Esophagus muscularis mucosa (tissue), 4 donors: ENCODE measurements at regions not wholly inside any gene's neighbourhood (a gene's known extent, or its start where the extent isn't known, plus 50 kb on each side); places are given as distances from the start of the nearest gene placed in this dataset.

Experiments used
- DNase-seq: peaks from one replicate; pipeline ENCODE4 v3.0.0-alpha.2; 2017; ENCODE audit errors: extremely low spot score
- H3K27ac ChIP-seq, 4 donors: fragments of 200-600 bp; sonication (generic); replicated peaks in 1 of 4; 1 replicate in 3 of 4; 2 replicates in 1 of 4; pipeline ENCODE4 v1.5.1; 2016 to 2019; ENCODE audit warnings: mild to moderate bottlenecking in 1 of 4
- H3K27me3 ChIP-seq, 4 donors: fragments of 200-600 bp; sonication (generic); one replicate each; pipeline versions ENCODE4 v1.5.1 to v1.6.0; 2016 to 2019
- H3K36me3 ChIP-seq, 4 donors: fragments of 200-600 bp; sonication (generic); one replicate each; pipeline ENCODE4 v1.5.1; 2016 to 2019
- H3K4me1 ChIP-seq, 4 donors: fragments of 200-600 bp; sonication (generic); one replicate each; pipeline ENCODE4 v1.5.1; 2016 to 2019
- H3K4me3 ChIP-seq, 4 donors: fragments of 200-600 bp; sonication (generic); 1 replicate in 2 of 4; 2 replicates in 2 of 4; pipeline ENCODE4 v1.5.1; 2016 to 2019; ENCODE audit warnings: mild to moderate bottlenecking in 4 of 4, moderate library complexity in 1 of 4
- H3K9me3 ChIP-seq, 4 donors: fragments of 200-600 bp; sonication (generic); 1 replicate in 3 of 4; 2 replicates in 1 of 4; pipeline ENCODE4 v1.5.1; 2016 to 2019
- EP300 ChIP-seq: sonication (generic); formaldehyde crosslinking; IDR thresholded peaks from one replicate; pipeline ENCODE4 v1.6.1; 2017; ENCODE audit warnings: antibody characterized with exemption
- POLR2A ChIP-seq: fragments of 450-650 bp; IDR thresholded peaks from one replicate; pipeline ENCODE4 v1.6.1; 2017; ENCODE audit warnings: antibody characterized with exemption, moderate library complexity, mild to moderate bottlenecking, low read depth
- POLR2AphosphoS5 ChIP-seq, 2 donors: sonication (generic); formaldehyde crosslinking; IDR thresholded peaks; one replicate each; pipeline ENCODE4 v1.6.1; 2017; ENCODE audit warnings: antibody characterized with exemption in 2 of 2
- WGBS: methylation state at CpG from one replicate; pipeline ENCODE4 v1.1.5; 2018; 5-methylcytosine and 5-hydroxymethylcytosine counted together
- intact Hi-C: fragments of 100-400 bp; cut with DNase I; formaldehyde crosslinking; loops from one replicate; pipeline ENCODE4 v1.15.1; 2023
- TF ChIP-seq, protein P1 (sequence below), 3 experiments: fragments of 200-600 bp in 2 of 3; fragments of 450-650 bp in 1 of 3; sonication (generic) in 2 of 3; IDR thresholded peaks; one replicate each; pipeline ENCODE4 v1.5.1; 2017 to 2019; ENCODE audit warnings: antibody characterized with exemption in 3 of 3, mild to moderate bottlenecking in 2 of 3, moderate library complexity in 1 of 3

DNA sequence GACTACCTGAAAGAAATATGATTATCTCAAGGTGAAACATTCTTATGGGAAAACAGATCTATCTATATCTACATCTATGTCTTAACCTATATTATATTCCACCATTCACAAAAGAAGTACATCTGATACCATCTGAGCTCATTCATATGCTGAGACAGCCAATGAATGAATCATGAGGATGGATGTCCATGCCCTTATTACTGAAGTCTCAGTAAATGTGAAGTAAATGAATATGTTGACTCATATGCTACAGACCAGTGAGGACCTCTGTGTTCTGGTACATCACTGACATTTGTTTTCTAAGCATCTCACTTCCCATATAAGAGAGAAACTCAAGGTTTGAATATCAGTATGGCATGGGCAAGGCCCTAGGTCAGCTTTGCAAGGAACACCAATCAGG lies 311.2 kb upstream of the TMC3 start:
- intact Hi-C loops: no loop called here
- H3K4me3 ChIP-seq: no peak overlapping the region
- H3K9me3 ChIP-seq: peaks cover 0 to 14% (median 3%) of the 10 kb centered on the region in 4 donors
- H3K27ac ChIP-seq: no peak overlapping the region
- no peak for DNase-seq
- no peaks in the 10 kb centered on the region for H3K36me3 ChIP-seq
- no peaks in the 10 kb centered on the region for H3K4me1 ChIP-seq
- H3K27me3 ChIP-seq: no peaks in the 10 kb centered on the region
- TF ChIP-seq POLR2AphosphoS5 (IDR thresholded peaks at IDR 0.05): no peak
- TF ChIP-seq, protein P1, sequence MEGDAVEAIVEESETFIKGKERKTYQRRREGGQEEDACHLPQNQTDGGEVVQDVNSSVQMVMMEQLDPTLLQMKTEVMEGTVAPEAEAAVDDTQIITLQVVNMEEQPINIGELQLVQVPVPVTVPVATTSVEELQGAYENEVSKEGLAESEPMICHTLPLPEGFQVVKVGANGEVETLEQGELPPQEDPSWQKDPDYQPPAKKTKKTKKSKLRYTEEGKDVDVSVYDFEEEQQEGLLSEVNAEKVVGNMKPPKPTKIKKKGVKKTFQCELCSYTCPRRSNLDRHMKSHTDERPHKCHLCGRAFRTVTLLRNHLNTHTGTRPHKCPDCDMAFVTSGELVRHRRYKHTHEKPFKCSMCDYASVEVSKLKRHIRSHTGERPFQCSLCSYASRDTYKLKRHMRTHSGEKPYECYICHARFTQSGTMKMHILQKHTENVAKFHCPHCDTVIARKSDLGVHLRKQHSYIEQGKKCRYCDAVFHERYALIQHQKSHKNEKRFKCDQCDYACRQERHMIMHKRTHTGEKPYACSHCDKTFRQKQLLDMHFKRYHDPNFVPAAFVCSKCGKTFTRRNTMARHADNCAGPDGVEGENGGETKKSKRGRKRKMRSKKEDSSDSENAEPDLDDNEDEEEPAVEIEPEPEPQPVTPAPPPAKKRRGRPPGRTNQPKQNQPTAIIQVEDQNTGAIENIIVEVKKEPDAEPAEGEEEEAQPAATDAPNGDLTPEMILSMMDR (IDR thresholded peaks at IDR 0.05): no peak
- no peak for TF ChIP-seq POLR2A

DNA sequence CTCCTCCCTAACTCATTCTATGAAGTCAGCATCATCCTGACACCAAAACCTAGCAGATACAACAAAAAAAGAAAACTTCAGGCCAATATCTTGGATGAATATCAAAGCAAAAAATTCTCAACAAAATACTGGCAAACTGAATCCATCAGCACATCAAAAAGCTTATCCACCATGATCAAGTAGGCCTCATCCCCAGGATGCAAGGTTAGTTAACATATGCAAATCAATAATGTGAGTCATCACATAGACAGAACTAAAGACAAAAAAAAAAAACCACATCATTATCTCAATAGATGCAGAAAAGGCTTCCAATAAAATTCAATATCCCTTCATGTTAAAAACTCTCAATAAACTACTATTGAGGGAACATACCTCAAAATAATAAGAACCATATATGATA lies 306.8 kb upstream of the TMC3 start:
- Histone ChIP-seq H3K4me3 (no peak overlapping the region), H3K36me3 (no peaks in the 10 kb centered on the region), H3K27ac (no peak overlapping the region), H3K27me3 (no peaks in the 10 kb centered on the region), H3K9me3 (peaks cover 0 to 21% (median 6%) of the 10 kb centered on the region in 4 donors), H3K4me1 (no peaks in the 10 kb centered on the region)
- TF ChIP-seq POLR2AphosphoS5 (IDR thresholded peaks at IDR 0.05) (no peak), EP300 (no peak), POLR2A (no peak)
- TF ChIP-seq, protein P1 (IDR thresholded peaks at IDR 0.05): no peak
- no peak for DNase-seq
- intact Hi-C loops: no loop called here

DNA sequence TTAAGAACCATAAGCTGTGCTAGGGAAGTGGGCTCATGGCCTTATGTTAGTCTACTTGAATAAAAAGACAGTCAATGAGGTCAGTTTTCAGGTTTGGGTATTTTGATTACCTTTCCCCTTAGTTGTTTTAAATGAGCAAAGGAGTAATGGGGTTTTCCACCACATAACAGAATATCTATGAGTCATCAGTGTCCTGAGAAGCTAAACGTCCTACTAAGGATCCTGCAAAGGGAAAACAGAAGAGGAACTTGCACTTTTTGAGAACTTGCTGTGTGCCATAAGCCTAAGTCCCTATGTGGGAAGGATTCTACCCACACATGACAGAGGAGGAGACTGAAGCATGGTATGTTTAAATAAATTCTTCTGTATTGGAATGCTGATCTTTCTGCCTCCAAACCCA lies 292.8 kb upstream of the TMC3 start:
- H3K9me3 ChIP-seq: no peaks in the 10 kb centered on the region
- WGBS: 0% methylated on average over 1 of the region's 1 CpG
- no peak overlapping the region for H3K4me3 ChIP-seq
- no peak for DNase-seq
- intact Hi-C loops: no loop called here
- TF ChIP-seq POLR2AphosphoS5 (IDR thresholded peaks at IDR 0.05): no peak
- TF ChIP-seq EP300: no peak
- TF ChIP-seq POLR2A: no peak
- TF ChIP-seq, protein P1 (IDR thresholded peaks at IDR 0.05): no peak
- no peaks in the 10 kb centered on the region for H3K27me3 ChIP-seq
- no peaks in the 10 kb centered on the region for H3K36me3 ChIP-seq
- H3K27ac ChIP-seq: no peak overlapping the region
- H3K4me1 ChIP-seq: no peaks in the 10 kb centered on the region

DNA sequence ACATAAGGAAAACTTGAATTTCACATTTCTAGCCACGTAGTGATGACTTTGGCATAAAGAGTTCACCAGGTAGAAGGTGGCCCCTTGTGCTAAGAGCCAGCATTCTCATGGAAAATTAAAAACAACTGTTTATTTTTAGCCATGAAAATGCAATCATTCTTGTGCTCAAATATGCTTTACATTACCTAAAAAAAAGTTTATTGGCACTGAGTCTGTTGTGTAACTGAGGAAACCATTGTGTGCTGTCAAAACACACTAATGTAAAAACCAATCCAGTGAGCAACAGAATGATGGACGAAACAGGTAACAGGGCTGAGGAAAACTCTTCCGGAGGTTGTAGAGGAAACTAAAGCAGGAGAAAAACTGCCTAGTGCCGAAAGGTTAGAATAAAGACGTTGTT lies 287.0 kb upstream of the TMC3 start:
- intact Hi-C loops: no loop called here
- H3K4me3 ChIP-seq: no peak overlapping the region
- no peaks in the 10 kb centered on the region for H3K36me3 ChIP-seq
- H3K27me3 ChIP-seq: no peaks in the 10 kb centered on the region
- WGBS: 66% methylated on average over 5 of the region's 5 CpGs
- H3K4me1 ChIP-seq: no peaks in the 10 kb centered on the region
- DNase-seq: no peak
- no peaks in the 10 kb centered on the region for H3K9me3 ChIP-seq
- TF ChIP-seq POLR2A (no peak), POLR2AphosphoS5 (IDR thresholded peaks at IDR 0.05) (no peak), EP300 (no peak)
- TF ChIP-seq, protein P1 (IDR thresholded peaks at IDR 0.05): no peak
- H3K27ac ChIP-seq: no peak overlapping the region

DNA sequence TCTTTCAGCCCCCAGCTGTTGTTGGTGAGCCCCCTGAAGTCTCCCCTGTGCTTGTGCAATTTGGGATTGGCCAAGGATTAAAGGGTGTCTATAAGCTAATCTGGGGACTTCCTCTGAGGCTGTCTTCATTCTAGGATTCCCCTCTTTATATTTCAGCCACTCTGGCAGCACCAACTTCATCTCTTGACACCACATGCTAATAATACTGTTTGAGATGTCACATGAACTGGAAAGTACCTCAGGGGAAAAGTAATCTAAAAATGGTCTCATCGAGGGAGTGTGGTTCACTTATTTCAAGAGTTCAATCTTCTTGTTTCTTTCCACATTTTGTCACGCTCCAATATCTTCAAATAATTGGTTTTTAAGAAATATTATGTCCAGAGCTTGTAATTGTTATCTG lies 279.2 kb upstream of the TMC3 start:
- intact Hi-C loops: no loop called here
- no peak overlapping the region for H3K27ac ChIP-seq
- H3K27me3 ChIP-seq: no peaks in the 10 kb centered on the region
- no peak overlapping the region for H3K4me3 ChIP-seq
- TF ChIP-seq POLR2AphosphoS5 (IDR thresholded peaks at IDR 0.05): no peak
- TF ChIP-seq, protein P1 (IDR thresholded peaks at IDR 0.05): no peak
- TF ChIP-seq POLR2A: no peak
- TF ChIP-seq EP300: no peak
- no peaks in the 10 kb centered on the region for H3K36me3 ChIP-seq
- no peaks in the 10 kb centered on the region for H3K4me1 ChIP-seq
- no peaks in the 10 kb centered on the region for H3K9me3 ChIP-seq
- WGBS: 77% methylated on average over 2 of the region's 2 CpGs
- DNase-seq: no peak
